SK-N-SH (cell line): ENCODE measurements at regions not wholly inside any gene's neighbourhood (a gene's known extent, or its start where the extent isn't known, plus 50 kb on each side); places are given as distances from the start of the nearest gene placed in this dataset.

Experiments
- CTCF ChIA-PET: fragments of 300-600, 350-600 bp; formaldehyde crosslinking; extraction: SDS; loops from one replicate; lab custom pipeline; 2021; lab: Yijun Ruan, JAX
- POLR2A ChIA-PET: fragments of 350-600 bp; sonication (Branson Sonifier 250); formaldehyde crosslinking; extraction: SDS; loops from one replicate; lab custom pipeline; 2020; ENCODE audit warnings: antibody characterized with exemption, inconsistent platforms; lab: Yijun Ruan, JAX
- DNase-seq: peaks from one replicate; pipeline ENCODE4 v3.0.0; 2012
- H2AFZ ChIP-seq: fragments of 200-600 bp; sonication (generic); 2 replicates; pipeline ENCODE4 v1.8.1; 2016; ENCODE audit warnings: antibody characterized with exemption, mild to moderate bottlenecking, low read depth
- H3F3A ChIP-seq: fragments of 200-600 bp; sonication (generic); replicated peaks from 2 replicates; pipeline ENCODE3; 2016; ENCODE audit warnings: antibody characterized with exemption, mild to moderate bottlenecking; ENCODE audit not compliant: insufficient read depth
- H3K27ac ChIP-seq, 2 experiments: fragments of 200-500 bp in 1 of 2; fragments of 200-600 bp in 1 of 2; sonication (Bioruptor generic) in 1 of 2; sonication (generic), shearing (Covaris generic) in 1 of 2; 2 replicates each; pipeline versions ENCODE4 v1.5.1 to v1.6.1; 2014 to 2016; ENCODE audit warnings: low read depth in 2 of 2, inconsistent platforms in 1 of 2, low read length in 1 of 2, mild to moderate bottlenecking in 1 of 2, mixed read lengths in 1 of 2
- H3K27me3 ChIP-seq: fragments of 200-600 bp; sonication (generic), shearing (Covaris generic); 2 replicates; pipeline ENCODE4 v1.6.1; 2016; ENCODE audit warnings: mixed run types; ENCODE audit not compliant: insufficient read depth
- H3K36me3 ChIP-seq, 2 experiments: fragments of 200-500 bp in 1 of 2; fragments of 200-600 bp in 1 of 2; sonication (Bioruptor generic) in 1 of 2; sonication (generic) in 1 of 2; replicated peaks in 1 of 2; 2 replicates each; pipeline versions ENCODE3 to v1.5.1; 2014 to 2016; ENCODE audit warnings: low read length in 1 of 2, mild to moderate bottlenecking in 1 of 2; ENCODE audit not compliant: insufficient read depth in 2 of 2, control insufficient read depth in 1 of 2
- H3K4me1 ChIP-seq, 2 experiments: fragments of 200-500 bp in 1 of 2; fragments of 200-600 bp in 1 of 2; sonication (Bioruptor generic) in 1 of 2; sonication (generic), shearing (Covaris generic) in 1 of 2; 2 replicates each; pipeline versions ENCODE4 v1.5.1 to v1.6.1; 2014 to 2016; ENCODE audit warnings: low read depth in 1 of 2, low read length in 1 of 2, mixed run types in 1 of 2; ENCODE audit not compliant: insufficient read depth in 2 of 2, control insufficient read depth in 1 of 2
- H3K4me2 ChIP-seq: fragments of 200-600 bp; sonication (generic), shearing (Covaris generic); 2 replicates; pipeline ENCODE4 v1.6.1; 2017; ENCODE audit warnings: mixed run types
- H3K4me3 ChIP-seq, 2 experiments: fragments of 200-500 bp in 1 of 2; fragments of 200-600 bp in 1 of 2; sonication (Bioruptor generic) in 1 of 2; sonication (generic), shearing (Covaris generic) in 1 of 2; 2 replicates each; pipeline versions ENCODE4 v1.5.1 to v1.8.1; 2014 to 2016; ENCODE audit warnings: low read depth in 2 of 2, inconsistent platforms in 1 of 2, low read length in 1 of 2, mild to moderate bottlenecking in 1 of 2, mixed read lengths in 1 of 2, moderate library complexity in 1 of 2
- H3K79me2 ChIP-seq: fragments of 200-600 bp; sonication (generic); 2 replicates; pipeline ENCODE4 v1.8.1; 2017; ENCODE audit warnings: mild to moderate bottlenecking; ENCODE audit not compliant: insufficient read depth
- H3K9ac ChIP-seq: fragments of 200-600 bp; sonication (generic); 2 replicates; pipeline ENCODE4 v1.6.1; 2017; ENCODE audit warnings: mixed run types
- H3K9me2 ChIP-seq: fragments of 200-600 bp; sonication (generic); 2 replicates; pipeline ENCODE4 v1.6.1; 2017; ENCODE audit warnings: mixed run types
- H3K9me3 ChIP-seq: fragments of 200-600 bp; sonication (generic); 2 replicates; pipeline ENCODE4 v1.6.1; 2017; ENCODE audit warnings: mixed run types, mild to moderate bottlenecking, moderate library complexity
- H4K20me1 ChIP-seq: fragments of 200-600 bp; sonication (generic); 2 replicates; pipeline ENCODE4 v1.6.1; 2017; ENCODE audit warnings: mild to moderate bottlenecking, mixed run types; ENCODE audit not compliant: insufficient read depth
- CHD2 ChIP-seq: fragments of 150-350 bp; IDR thresholded peaks from 2 replicates; pipeline ENCODE4 v1.6.1; 2018; ENCODE audit warnings: low read length; ENCODE audit not compliant: partially characterized antibody
- FOSL2 ChIP-seq: IDR thresholded peaks from 2 replicates; pipeline ENCODE4 v1.4.0; 2012; ENCODE audit warnings: low read depth, mild to moderate bottlenecking, moderate library complexity, borderline replicate concordance
- FOXJ3 ChIP-seq: sonication (generic); formaldehyde crosslinking; IDR thresholded peaks from 2 replicates; pipeline ENCODE4 v1.5.1; 2020; ENCODE audit warnings: mild to moderate bottlenecking, missing genetic modification reagents
- GATA2 ChIP-seq: sonication (generic); formaldehyde crosslinking; IDR thresholded peaks from 2 replicates; pipeline ENCODE4 v1.5.0; 2020; ENCODE audit warnings: mild to moderate bottlenecking, missing genetic modification reagents
- MXI1 ChIP-seq: IDR thresholded peaks from 2 replicates; pipeline ENCODE4 v1.6.1; 2012; ENCODE audit warnings: mild to moderate bottlenecking, low read depth, low read length, improper control_type of control experiment
- PBX3 ChIP-seq: IDR thresholded peaks from 2 replicates; pipeline ENCODE4; 2012
- RAD21 ChIP-seq: IDR thresholded peaks from 2 replicates; pipeline ENCODE4 v1.6.1; 2012; ENCODE audit warnings: mild to moderate bottlenecking, low read length
- REST ChIP-seq: IDR thresholded peaks from 2 replicates; pipeline ENCODE4 v1.6.1; 2012; ENCODE audit warnings: mild to moderate bottlenecking, low read depth, low read length, moderate library complexity
- RFX5 ChIP-seq: IDR thresholded peaks from 2 replicates; pipeline ENCODE4 v1.6.1; 2012; ENCODE audit warnings: mild to moderate bottlenecking, improper control_type of control experiment, low read length
- SIN3A ChIP-seq: IDR thresholded peaks from 2 replicates; pipeline ENCODE4 v1.6.1; 2012; ENCODE audit warnings: low read depth, mild to moderate bottlenecking, low read length, moderate library complexity, borderline replicate concordance
- SMC3 ChIP-seq: IDR thresholded peaks from 2 replicates; pipeline ENCODE4 v1.6.1; 2012; ENCODE audit warnings: low read depth, low read length, improper control_type of control experiment
- TAF1 ChIP-seq: IDR thresholded peaks from 2 replicates; pipeline ENCODE4 v1.6.1; 2012; ENCODE audit warnings: low read depth, mild to moderate bottlenecking, low read length, moderate library complexity, borderline replicate concordance
- TCF12 ChIP-seq: IDR thresholded peaks from 2 replicates; pipeline ENCODE4 v1.4.0; 2012
- WGBS: methylation state at CpG from one replicate; pipeline ENCODE4 v1.1.6; 2017; ENCODE audit warnings: low lambda C conversion rate; 5-methylcytosine and 5-hydroxymethylcytosine counted together
- TF ChIP-seq, protein P1 (sequence below): fragments of 150-350 bp; IDR thresholded peaks from 2 replicates; pipeline ENCODE4 v1.6.1; 2017; ENCODE audit warnings: antibody characterized with exemption, low read length, low read depth, borderline replicate concordance
- TF ChIP-seq, protein P2 (sequence below): IDR thresholded peaks from 2 replicates; pipeline ENCODE4 v1.4.0; 2012; ENCODE audit warnings: low read depth
- TF ChIP-seq, protein P3 (sequence below): fragments of 200-600 bp; sonication (generic); IDR thresholded peaks from 2 replicates; pipeline ENCODE4 v1.6.1; 2017; ENCODE audit warnings: antibody characterized with exemption, mild to moderate bottlenecking, moderate library complexity

GRCh38 chr20:46838011-46838410 lies 56.6 kb upstream of the EYA2 start:
- WGBS = 91% methylated on average over 2 of the region's 2 CpGs
- Histone ChIP-seq H3K27ac (no peak overlapping the region), H2AFZ (no peak overlapping the region), H3K4me2 (no peak overlapping the region), H3K27me3 (no peaks in the 10 kb centered on the region), H3F3A (no peaks in the 10 kb centered on the region), H3K79me2 (no peaks in the 10 kb centered on the region), H3K4me3 (no peak overlapping the region), H4K20me1 (no peaks in the 10 kb centered on the region), H3K4me1 (no peaks in the 10 kb centered on the region), H3K9me2 (no peaks in the 10 kb centered on the region), H3K9ac (no peak overlapping the region), H3K36me3 (no peaks in the 10 kb centered on the region), H3K9me3 (no peaks in the 10 kb centered on the region)
- POLR2A ChIA-PET = no interaction called here
- CTCF ChIA-PET = no interaction called here
- TF ChIP-seq SMC3 (no peak), PBX3 (no peak), REST (no peak), RFX5 (no peak), FOSL2 (no peak), RAD21 (no peak), MXI1 (no peak), GATA2 (CRISPR knock-in tag) (no peak), TCF12 (no peak), CHD2 (no peak), TAF1 (no peak), SIN3A (no peak), FOXJ3 (no peak)
- TF ChIP-seq, protein P1, sequence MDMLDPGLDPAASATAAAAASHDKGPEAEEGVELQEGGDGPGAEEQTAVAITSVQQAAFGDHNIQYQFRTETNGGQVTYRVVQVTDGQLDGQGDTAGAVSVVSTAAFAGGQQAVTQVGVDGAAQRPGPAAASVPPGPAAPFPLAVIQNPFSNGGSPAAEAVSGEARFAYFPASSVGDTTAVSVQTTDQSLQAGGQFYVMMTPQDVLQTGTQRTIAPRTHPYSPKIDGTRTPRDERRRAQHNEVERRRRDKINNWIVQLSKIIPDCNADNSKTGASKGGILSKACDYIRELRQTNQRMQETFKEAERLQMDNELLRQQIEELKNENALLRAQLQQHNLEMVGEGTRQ = no peak
- TF ChIP-seq, protein P2, sequence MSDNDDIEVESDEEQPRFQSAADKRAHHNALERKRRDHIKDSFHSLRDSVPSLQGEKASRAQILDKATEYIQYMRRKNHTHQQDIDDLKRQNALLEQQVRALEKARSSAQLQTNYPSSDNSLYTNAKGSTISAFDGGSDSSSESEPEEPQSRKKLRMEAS = no peak
- TF ChIP-seq, protein P3, sequence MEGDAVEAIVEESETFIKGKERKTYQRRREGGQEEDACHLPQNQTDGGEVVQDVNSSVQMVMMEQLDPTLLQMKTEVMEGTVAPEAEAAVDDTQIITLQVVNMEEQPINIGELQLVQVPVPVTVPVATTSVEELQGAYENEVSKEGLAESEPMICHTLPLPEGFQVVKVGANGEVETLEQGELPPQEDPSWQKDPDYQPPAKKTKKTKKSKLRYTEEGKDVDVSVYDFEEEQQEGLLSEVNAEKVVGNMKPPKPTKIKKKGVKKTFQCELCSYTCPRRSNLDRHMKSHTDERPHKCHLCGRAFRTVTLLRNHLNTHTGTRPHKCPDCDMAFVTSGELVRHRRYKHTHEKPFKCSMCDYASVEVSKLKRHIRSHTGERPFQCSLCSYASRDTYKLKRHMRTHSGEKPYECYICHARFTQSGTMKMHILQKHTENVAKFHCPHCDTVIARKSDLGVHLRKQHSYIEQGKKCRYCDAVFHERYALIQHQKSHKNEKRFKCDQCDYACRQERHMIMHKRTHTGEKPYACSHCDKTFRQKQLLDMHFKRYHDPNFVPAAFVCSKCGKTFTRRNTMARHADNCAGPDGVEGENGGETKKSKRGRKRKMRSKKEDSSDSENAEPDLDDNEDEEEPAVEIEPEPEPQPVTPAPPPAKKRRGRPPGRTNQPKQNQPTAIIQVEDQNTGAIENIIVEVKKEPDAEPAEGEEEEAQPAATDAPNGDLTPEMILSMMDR = no peak
- no peak for DNase-seq
